NT2/D1 (cell line): ENCODE measurements at regions not wholly inside any gene's neighbourhood (a gene's known extent, or its start where the extent isn't known, plus 50 kb on each side); places are given as distances from the start of the nearest gene placed in this dataset.

Experiments used
- DNase-seq: peaks from one replicate; pipeline ENCODE4 v3.0.0-alpha.2; 2011; ENCODE audit warnings: low read depth, low spot score
- H3K27me3 ChIP-seq: 2 replicates; pipeline ENCODE4 v1.6.0; 2011; ENCODE audit warnings: mild to moderate bottlenecking; ENCODE audit not compliant: insufficient read length, insufficient read depth
- H3K36me3 ChIP-seq: 2 replicates; pipeline ENCODE4 v1.6.1; 2011; ENCODE audit warnings: mild to moderate bottlenecking, low read length, mixed read lengths; ENCODE audit not compliant: insufficient read depth, insufficient read length
- H3K4me1 ChIP-seq: 2 replicates; pipeline ENCODE4 v1.5.1; 2011; ENCODE audit not compliant: insufficient read depth, insufficient read length
- H3K4me3 ChIP-seq: 2 replicates; pipeline ENCODE4 v1.5.1; 2011; ENCODE audit warnings: low read depth; ENCODE audit not compliant: insufficient read length
- H3K9ac ChIP-seq: 2 replicates; pipeline ENCODE4 v1.6.0; 2011; ENCODE audit warnings: low read depth; ENCODE audit not compliant: insufficient read length
- H3K9me3 ChIP-seq: 2 replicates; pipeline ENCODE4 v1.5.1; 2011; ENCODE audit warnings: mild to moderate bottlenecking, low read length; ENCODE audit not compliant: insufficient read depth
- SUZ12 ChIP-seq: IDR thresholded peaks from 2 replicates; pipeline ENCODE4 v1.6.1; 2011; ENCODE audit not compliant: insufficient read length, insufficient read depth; ENCODE audit errors: extremely low read depth
- YY1 ChIP-seq: IDR thresholded peaks from 2 replicates; pipeline ENCODE4 v1.6.1; 2011; ENCODE audit not compliant: insufficient read length, insufficient read depth
- ZNF274 ChIP-seq: IDR thresholded peaks from 2 replicates; pipeline ENCODE4 v1.6.1; 2011; ENCODE audit warnings: mild to moderate bottlenecking, low read depth, low read length

DNA sequence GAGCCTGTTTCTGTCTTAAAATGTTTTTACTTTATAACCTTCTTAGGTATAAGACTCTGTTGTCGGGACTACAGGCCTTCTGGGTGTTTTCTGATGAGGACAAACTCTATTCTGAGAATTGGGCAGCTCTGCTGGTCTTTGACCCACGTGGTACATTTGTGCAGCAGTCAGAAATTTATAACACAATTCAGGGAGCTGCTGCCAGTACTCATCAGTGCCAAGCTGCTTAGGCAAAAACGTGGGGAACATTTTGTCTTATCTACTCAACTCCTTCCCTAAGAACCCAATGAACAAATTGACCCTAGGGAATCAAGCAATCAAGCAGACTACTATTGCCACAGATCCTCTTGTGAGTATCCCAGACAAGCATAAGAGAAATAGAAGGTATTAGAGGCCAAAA is 180.7 kb upstream of the PDZRN3 start:
- Histone ChIP-seq H3K9ac (no peak overlapping the region), H3K4me3 (no peak overlapping the region), H3K36me3 (no peaks in the 10 kb centered on the region), H3K27me3 (no peaks in the 10 kb centered on the region), H3K4me1 (no peaks in the 10 kb centered on the region), H3K9me3 (no peaks in the 10 kb centered on the region; the same call in 1 of the 2 replicates)
- TF ChIP-seq YY1 = no peak
- TF ChIP-seq SUZ12 = no peak
- TF ChIP-seq ZNF274 = no peak
- DNase-seq = no peak

DNA sequence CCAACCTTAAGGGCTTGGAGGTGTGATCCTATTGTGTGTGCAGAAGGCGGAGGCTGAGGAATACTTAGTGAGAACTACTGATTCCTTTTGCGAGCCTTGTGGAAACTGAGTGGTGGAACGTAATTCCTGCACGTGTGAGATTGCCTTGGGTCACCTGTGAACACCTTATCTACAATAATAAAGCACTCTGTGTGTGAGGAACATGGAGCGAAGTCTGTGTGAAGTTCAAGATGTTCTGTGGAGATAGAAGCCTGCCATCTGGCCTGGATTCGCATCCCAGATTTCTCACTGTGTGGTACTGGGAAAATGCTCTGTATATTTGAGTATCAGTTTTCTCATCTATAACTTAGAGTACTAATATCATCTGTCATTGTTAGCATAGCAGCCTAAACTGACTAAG is 179.5 kb upstream of the PDZRN3 start:
- no peaks in the 10 kb centered on the region; the same call in 1 of the 2 replicates for H3K9me3 ChIP-seq
- H3K4me3 ChIP-seq = no peak overlapping the region
- DNase-seq = no peak
- TF ChIP-seq YY1 (no peak), SUZ12 (no peak), ZNF274 (no peak)
- H3K36me3 ChIP-seq = no peaks in the 10 kb centered on the region
- no peak overlapping the region for H3K9ac ChIP-seq
- H3K27me3 ChIP-seq = no peaks in the 10 kb centered on the region
- H3K4me1 ChIP-seq = no peaks in the 10 kb centered on the region

DNA sequence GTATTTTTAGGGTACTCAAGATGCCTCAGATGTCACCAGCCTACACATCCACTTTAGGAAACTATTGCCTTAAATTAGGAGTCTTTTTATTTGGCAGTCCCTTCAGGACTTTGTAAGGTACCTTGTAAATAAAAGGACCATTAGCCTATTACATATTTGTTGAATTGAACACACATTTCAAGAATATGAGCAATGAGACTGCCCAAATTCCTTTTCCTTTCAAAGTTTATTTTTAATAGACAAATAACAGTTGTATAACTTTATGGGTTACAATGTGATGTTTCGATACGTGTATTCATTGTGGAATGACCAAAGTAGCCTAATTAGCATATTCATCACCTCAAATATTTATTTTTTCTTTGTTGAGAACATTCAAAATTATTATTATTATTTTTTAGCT is 176.7 kb upstream of the PDZRN3 start:
- TF ChIP-seq YY1 (no peak), ZNF274 (no peak), SUZ12 (no peak)
- no peaks in the 10 kb centered on the region for H3K27me3 ChIP-seq
- H3K36me3 ChIP-seq = no peaks in the 10 kb centered on the region
- no peak overlapping the region for H3K4me3 ChIP-seq
- no peak overlapping the region for H3K9ac ChIP-seq
- H3K4me1 ChIP-seq = no peaks in the 10 kb centered on the region
- DNase-seq = no peak
- H3K9me3 ChIP-seq = no peaks in the 10 kb centered on the region; the same call in 1 of the 2 replicates

DNA sequence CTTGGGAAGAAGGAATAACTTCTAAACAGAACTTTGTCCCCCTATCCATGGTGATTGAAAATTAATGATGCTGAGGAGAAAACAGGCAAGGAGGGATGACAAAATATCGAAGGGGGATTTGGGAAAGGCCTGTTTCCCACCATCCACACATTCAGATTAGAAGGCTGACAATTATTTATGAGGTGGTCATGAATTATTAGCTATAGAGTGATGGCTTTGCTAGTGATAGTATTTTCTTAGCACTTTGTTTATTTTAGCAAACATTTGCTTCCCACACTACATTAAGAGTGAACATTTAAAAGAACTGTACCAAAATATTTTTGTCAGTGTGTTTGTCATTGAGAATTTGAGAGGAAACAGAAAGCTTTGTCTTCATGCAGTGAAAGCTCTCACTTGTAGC is 172.6 kb upstream of the PDZRN3 start:
- TF ChIP-seq SUZ12 (no peak), ZNF274 (no peak), YY1 (no peak)
- no peaks in the 10 kb centered on the region for H3K36me3 ChIP-seq
- no peak overlapping the region for H3K4me3 ChIP-seq
- H3K9me3 ChIP-seq = no peaks in the 10 kb centered on the region
- H3K27me3 ChIP-seq = no peaks in the 10 kb centered on the region
- H3K4me1 ChIP-seq = no peaks in the 10 kb centered on the region
- H3K9ac ChIP-seq = no peak overlapping the region
- no peak for DNase-seq

DNA sequence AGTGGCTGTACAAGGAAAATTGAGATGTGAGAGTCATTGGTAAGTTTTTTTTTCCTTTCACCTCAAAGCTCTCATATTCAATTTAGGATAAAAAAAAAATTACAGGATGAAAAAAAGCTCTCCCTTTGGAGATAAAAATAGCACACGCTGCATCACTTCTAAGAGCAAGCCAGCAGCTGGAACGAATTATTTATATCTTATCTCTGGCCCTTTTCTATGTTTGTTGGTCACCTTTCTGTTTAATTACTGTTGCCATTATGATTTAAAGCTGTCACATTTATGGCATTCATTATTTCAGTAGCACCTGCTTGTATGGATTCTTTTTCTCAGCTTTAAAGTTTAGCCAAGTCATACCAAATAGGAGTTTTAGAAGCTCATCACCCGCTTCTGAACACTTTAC is 171.6 kb upstream of the PDZRN3 start:
- Histone ChIP-seq H3K27me3 (no peaks in the 10 kb centered on the region), H3K4me3 (no peak overlapping the region), H3K4me1 (no peaks in the 10 kb centered on the region), H3K36me3 (no peaks in the 10 kb centered on the region), H3K9ac (no peak overlapping the region), H3K9me3 (no peaks in the 10 kb centered on the region)
- TF ChIP-seq YY1 (no peak), ZNF274 (no peak)
- DNase-seq = no peak

DNA sequence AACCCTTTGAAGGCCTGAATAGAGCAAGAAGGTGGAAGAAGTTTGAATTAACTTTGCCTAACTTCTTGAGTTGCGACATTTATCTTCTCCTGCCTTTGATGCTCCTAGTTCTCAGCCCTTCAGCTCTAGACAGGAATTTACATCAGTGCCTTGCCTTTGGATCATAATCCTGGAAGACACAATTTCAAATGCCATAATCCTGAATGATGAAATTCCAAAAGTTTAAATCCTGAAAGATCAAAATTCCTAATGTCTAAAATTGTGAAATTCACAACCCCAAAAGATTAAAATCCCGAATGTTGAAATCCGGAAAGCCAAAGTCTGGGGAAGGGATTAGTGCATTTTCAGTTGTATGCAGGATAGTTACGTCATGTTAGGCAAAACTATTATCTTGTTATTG is 166.6 kb upstream of the PDZRN3 start:
- H3K4me1 ChIP-seq = no peaks in the 10 kb centered on the region
- DNase-seq = no peak
- no peaks in the 10 kb centered on the region for H3K36me3 ChIP-seq
- no peak for TF ChIP-seq ZNF274
- TF ChIP-seq SUZ12 = no peak
- no peak for TF ChIP-seq YY1
- no peaks in the 10 kb centered on the region for H3K27me3 ChIP-seq
- H3K4me3 ChIP-seq = no peak overlapping the region
- H3K9ac ChIP-seq = no peak overlapping the region
- no peaks in the 10 kb centered on the region for H3K9me3 ChIP-seq

DNA sequence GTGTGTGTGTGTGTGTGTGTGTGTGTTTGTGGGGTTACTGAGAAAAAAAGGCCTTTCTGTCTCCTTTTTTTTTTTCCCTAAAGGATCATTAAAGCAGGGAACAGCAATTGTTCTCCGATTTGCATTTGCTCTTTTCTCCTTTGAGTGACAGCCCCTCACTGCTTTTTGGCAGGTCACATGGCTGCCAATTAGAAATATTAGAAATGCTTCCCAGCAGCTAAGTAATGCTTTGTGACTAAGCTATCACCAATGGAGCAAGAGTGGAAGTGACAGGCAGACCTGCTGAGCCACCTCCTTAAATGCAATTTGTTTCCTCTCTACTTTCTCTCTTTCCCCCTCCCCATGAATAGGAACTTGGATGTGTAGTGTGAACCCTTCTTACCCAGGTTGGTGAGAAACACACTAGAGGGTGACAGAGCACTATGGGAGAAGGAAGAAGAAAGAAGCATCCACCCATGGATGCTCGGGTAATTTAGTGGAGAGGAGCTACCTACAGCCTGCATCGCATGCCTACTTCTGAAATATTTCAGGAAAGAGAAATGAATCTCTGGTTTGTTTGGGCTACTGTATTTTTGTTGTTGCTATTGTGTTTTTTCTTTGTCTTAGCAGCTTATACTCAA is 165.2 kb upstream of the PDZRN3 start:
- H3K9me3 ChIP-seq = no peaks in the 10 kb centered on the region
- DNase-seq = no peak
- no peak for TF ChIP-seq SUZ12
- no peak for TF ChIP-seq YY1
- no peaks in the 10 kb centered on the region for H3K27me3 ChIP-seq
- H3K9ac ChIP-seq = no peak overlapping the region
- no peaks in the 10 kb centered on the region for H3K4me1 ChIP-seq
- no peak overlapping the region for H3K4me3 ChIP-seq
- no peaks in the 10 kb centered on the region for H3K36me3 ChIP-seq

DNA sequence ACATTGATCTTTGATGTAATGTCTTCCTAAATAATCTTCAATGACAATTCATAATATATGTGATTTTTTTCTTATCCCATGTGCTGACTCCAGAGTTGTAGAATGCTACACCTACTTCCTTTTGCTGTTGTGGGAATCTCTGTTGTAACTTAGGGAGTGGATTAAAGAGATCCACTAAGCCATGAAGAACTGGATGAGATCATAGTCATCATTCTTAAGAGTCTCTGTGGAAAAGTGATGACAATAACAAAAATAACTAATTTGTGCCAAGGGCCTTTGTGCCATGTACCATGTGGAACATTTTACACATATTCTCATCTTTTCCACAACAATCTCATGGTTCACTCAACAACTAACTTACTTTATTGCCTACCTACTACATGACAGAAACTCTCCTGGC is 162.9 kb upstream of the PDZRN3 start:
- Histone ChIP-seq H3K9ac (no peak overlapping the region), H3K9me3 (no peaks in the 10 kb centered on the region), H3K27me3 (no peaks in the 10 kb centered on the region), H3K36me3 (no peaks in the 10 kb centered on the region), H3K4me1 (no peaks in the 10 kb centered on the region), H3K4me3 (no peak overlapping the region)
- no peak for DNase-seq
- TF ChIP-seq YY1 = no peak
- TF ChIP-seq SUZ12 = no peak
- TF ChIP-seq ZNF274 = no peak
